A549 (cell line): ENCODE measurements at regions not wholly inside any gene's neighbourhood (a gene's known extent, or its start where the extent isn't known, plus 50 kb on each side); places are given as distances from the start of the nearest gene placed in this dataset.

Experiments
- CTCF ChIP-seq: fragments of >200 bp; sonication (Bioruptor Twin); formaldehyde crosslinking; IDR thresholded peaks from 3 replicates; pipeline ENCODE4 v1.5.1; 2016
- ESRRA ChIP-seq: fragments of 150-350 bp; IDR thresholded peaks from 2 replicates; pipeline ENCODE4 v1.6.1; 2014; ENCODE audit warnings: mild to moderate bottlenecking, low read length, borderline replicate concordance
- MAFK ChIP-seq: fragments of 450-650 bp; IDR thresholded peaks from 2 replicates; pipeline ENCODE4 v1.6.1; 2014; ENCODE audit not compliant: partially characterized antibody
- POLR2A ChIP-seq: IDR thresholded peaks from 2 replicates; pipeline ENCODE4 v1.6.1; 2012; ENCODE audit warnings: mild to moderate bottlenecking, low read length
- SREBF2 ChIP-seq: fragments of 450-650 bp; IDR thresholded peaks from 2 replicates; pipeline ENCODE4 v1.6.1; 2014; ENCODE audit warnings: mild to moderate bottlenecking, moderate library complexity
- USF2 ChIP-seq: fragments of 450-650 bp; IDR thresholded peaks from 2 replicates; pipeline ENCODE4 v1.6.1; 2014; ENCODE audit warnings: antibody characterized with exemption
- TF ChIP-seq, protein P1 (sequence below): IDR thresholded peaks from 2 replicates; pipeline ENCODE4 v1.6.1; 2012

DNA sequence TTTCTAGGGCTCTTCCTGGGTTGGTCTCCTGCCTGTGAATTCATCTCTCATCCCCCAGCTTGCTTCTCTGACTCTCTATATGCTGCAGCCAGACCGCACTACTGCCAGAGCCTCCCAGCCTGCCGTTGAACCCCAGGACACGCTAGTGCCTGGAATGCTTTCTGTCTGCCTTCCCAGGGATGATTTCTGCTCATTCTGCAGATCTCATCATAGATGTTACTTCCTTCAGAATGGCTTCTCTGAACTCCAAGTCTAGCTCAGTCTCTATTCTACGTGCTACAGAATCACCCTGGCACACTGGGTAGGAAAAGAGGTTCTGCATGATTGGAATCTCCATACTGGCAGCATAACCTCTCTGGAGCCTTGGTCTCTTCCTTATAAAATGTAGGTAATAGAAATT lies 94.8 kb upstream of the RAB12 start:
- TF ChIP-seq CTCF (no peak), ESRRA (no peak), POLR2A (no peak), USF2 (no peak), MAFK (no peak), SREBF2 (no peak)
- TF ChIP-seq, protein P1, sequence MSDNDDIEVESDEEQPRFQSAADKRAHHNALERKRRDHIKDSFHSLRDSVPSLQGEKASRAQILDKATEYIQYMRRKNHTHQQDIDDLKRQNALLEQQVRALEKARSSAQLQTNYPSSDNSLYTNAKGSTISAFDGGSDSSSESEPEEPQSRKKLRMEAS, result no peak
